Endothelial cell of umbilical vein (primary cell): ENCODE measurements at regions not wholly inside any gene's neighbourhood (a gene's known extent, or its start where the extent isn't known, plus 50 kb on each side); places are given as distances from the start of the nearest gene placed in this dataset.

Experiments
- CTCF ChIP-seq, 2 donors: IDR thresholded peaks; 1 replicate in 1 of 2; 2 replicates in 1 of 2; pipeline ENCODE4 v1.5.1; 2011; ENCODE audit warnings: low read length in 2 of 2, mild to moderate bottlenecking in 2 of 2, moderate library complexity in 2 of 2, control low read depth in 1 of 2, inconsistent platforms in 1 of 2, low read depth in 1 of 2; ENCODE audit not compliant: insufficient read depth in 1 of 2; ENCODE audit errors: extremely low read depth in 1 of 2
- EZH2 ChIP-seq: IDR thresholded peaks from 2 replicates; pipeline ENCODE4 v1.6.1; 2012; ENCODE audit warnings: borderline replicate concordance, low read depth, mild to moderate bottlenecking, moderate library complexity, low read length, inconsistent platforms; ENCODE audit not compliant: severe bottlenecking
- FOS ChIP-seq: IDR thresholded peaks from 2 replicates; pipeline ENCODE4 v1.6.1; 2011; ENCODE audit warnings: mild to moderate bottlenecking, low read length, moderate library complexity, borderline replicate concordance; ENCODE audit not compliant: insufficient read depth
- GATA2 ChIP-seq: IDR thresholded peaks from 2 replicates; pipeline ENCODE4 v1.7.0; 2011; ENCODE audit warnings: low read depth, mild to moderate bottlenecking, moderate library complexity, mixed read lengths, low read length; ENCODE audit not compliant: insufficient read length, insufficient read depth
- MAX ChIP-seq: IDR thresholded peaks from 2 replicates; pipeline ENCODE4 v1.6.1; 2011; ENCODE audit not compliant: insufficient read depth, insufficient read length
- POLR2A ChIP-seq: IDR thresholded peaks from 2 replicates; pipeline ENCODE4 v1.6.1; 2012; ENCODE audit warnings: low read depth, mild to moderate bottlenecking, control low read depth, low read length
- POLR2AphosphoS5 ChIP-seq: IDR thresholded peaks from 2 replicates; pipeline ENCODE4 v1.6.1; 2012; ENCODE audit warnings: low read depth, mild to moderate bottlenecking, control low read depth, low read length, moderate library complexity; ENCODE audit not compliant: insufficient read depth

GRCh38 chr7:97409346-97409745 lies 291.8 kb downstream of the SDHAF3 start:
- TF ChIP-seq CTCF (IDR thresholded peaks at IDR 0.05; ENCODE audit: extremely low read depth in 1 of 2, insufficient read depth in 1 of 2, low read depth in 1 of 2, low read length in 2 of 2) = no peak
- TF ChIP-seq FOS = no peak
- no peak for TF ChIP-seq POLR2A
- TF ChIP-seq POLR2AphosphoS5 = no peak
- no peak for TF ChIP-seq EZH2
- no peak for TF ChIP-seq GATA2
- TF ChIP-seq MAX = no peak
